ENCODE measurements at regions not wholly inside any gene's neighbourhood (a gene's known extent, or its start where the extent isn't known, plus 50 kb on each side); places are given as distances from the start of the nearest gene placed in this dataset.
A peak's percentile ranks its signal among the peaks of the same experiment; 100 is the strongest.

DNA sequence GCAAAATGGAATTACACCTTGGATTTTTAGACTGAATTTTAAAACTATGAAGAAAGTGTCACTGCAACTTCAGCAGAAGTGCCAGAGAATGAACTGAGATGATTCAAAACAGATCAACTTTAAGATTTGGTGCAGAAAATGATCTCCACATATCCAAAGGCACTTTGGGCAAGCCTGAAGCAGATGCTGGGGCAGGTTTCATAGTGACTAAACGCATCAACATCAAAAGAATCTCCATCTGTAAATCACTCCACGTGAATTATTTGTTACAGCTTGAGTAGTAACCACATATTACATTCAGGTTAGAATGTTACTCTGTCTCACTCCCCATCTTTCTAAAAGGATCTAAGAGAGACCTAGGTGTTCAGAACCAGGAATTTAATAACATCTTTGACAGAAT lies 329.0 kb upstream of the ESRRG start:
- Histone ChIP-seq H3K27ac (ENCODE audit: low read depth in 2 of 2, low read length in 2 of 2) (peak overlapping the region in 1 of 2 donors; percentile 1), H3K27me3 (ENCODE audit: control insufficient read depth, insufficient read depth, low read length) (no peaks in the 10 kb centered on the region), H3K4me3 (ENCODE audit: low read length in 3 of 3) (no peak overlapping the region), H3K9ac (ENCODE audit: low read length in 3 of 3) (no peak overlapping the region), H3K9me3 (ENCODE audit: control insufficient read depth in 2 of 3, insufficient read depth in 1 of 3, low read length in 3 of 3) (no peaks in the 10 kb centered on the region), H3K36me3 (ENCODE audit: control insufficient read depth in 2 of 3, insufficient read depth in 3 of 3, low read length in 3 of 3) (no peaks in the 10 kb centered on the region), H3K4me1 (ENCODE audit: control insufficient read depth in 2 of 3, insufficient read depth in 2 of 3, low read depth in 1 of 3, low read length in 3 of 3) (peaks cover 0 to 9% (median 3%) of the 10 kb centered on the region in 3 donors)
- FAIRE-seq (no peak), DNase-seq (no peak)
- intact Hi-C loops (cut with DNase I), result no loop called here
- TF ChIP-seq, protein P1, sequence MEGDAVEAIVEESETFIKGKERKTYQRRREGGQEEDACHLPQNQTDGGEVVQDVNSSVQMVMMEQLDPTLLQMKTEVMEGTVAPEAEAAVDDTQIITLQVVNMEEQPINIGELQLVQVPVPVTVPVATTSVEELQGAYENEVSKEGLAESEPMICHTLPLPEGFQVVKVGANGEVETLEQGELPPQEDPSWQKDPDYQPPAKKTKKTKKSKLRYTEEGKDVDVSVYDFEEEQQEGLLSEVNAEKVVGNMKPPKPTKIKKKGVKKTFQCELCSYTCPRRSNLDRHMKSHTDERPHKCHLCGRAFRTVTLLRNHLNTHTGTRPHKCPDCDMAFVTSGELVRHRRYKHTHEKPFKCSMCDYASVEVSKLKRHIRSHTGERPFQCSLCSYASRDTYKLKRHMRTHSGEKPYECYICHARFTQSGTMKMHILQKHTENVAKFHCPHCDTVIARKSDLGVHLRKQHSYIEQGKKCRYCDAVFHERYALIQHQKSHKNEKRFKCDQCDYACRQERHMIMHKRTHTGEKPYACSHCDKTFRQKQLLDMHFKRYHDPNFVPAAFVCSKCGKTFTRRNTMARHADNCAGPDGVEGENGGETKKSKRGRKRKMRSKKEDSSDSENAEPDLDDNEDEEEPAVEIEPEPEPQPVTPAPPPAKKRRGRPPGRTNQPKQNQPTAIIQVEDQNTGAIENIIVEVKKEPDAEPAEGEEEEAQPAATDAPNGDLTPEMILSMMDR (IDR thresholded peaks at IDR 0.05; ENCODE audit: borderline replicate concordance, extremely low read depth, insufficient read depth), result no peak

DNA sequence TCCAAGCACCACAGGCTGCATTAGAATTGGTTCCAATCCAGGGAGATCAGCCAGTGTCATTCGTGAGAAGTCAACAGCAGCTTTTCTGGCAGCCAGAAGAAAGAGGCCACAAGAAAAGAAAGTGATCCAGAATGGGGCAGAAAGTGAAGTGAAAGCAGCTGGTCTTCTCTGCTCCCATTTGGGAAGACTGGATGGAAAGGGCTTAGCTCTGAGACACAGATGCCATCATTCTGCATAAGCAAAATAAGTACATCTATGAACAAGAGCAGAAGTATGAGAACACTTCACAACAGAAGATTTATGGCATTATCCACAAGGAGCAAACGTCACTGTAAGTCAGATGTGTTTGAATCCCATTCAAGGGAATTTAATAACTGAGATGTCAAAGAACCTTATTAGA lies 326.5 kb upstream of the ESRRG start:
- no peak for FAIRE-seq
- Histone ChIP-seq H3K4me3 (ENCODE audit: low read length in 3 of 3) (no peak overlapping the region), H3K27ac (ENCODE audit: low read depth in 2 of 2, low read length in 2 of 2) (no peak overlapping the region), H3K9ac (ENCODE audit: low read length in 3 of 3) (no peak overlapping the region), H3K36me3 (ENCODE audit: control insufficient read depth in 2 of 3, insufficient read depth in 3 of 3, low read length in 3 of 3) (no peaks in the 10 kb centered on the region), H3K27me3 (ENCODE audit: control insufficient read depth, insufficient read depth, low read length) (no peaks in the 10 kb centered on the region), H3K9me3 (ENCODE audit: control insufficient read depth in 2 of 3, insufficient read depth in 1 of 3, low read length in 3 of 3) (no peaks in the 10 kb centered on the region), H3K4me1 (ENCODE audit: control insufficient read depth in 2 of 3, insufficient read depth in 2 of 3, low read depth in 1 of 3, low read length in 3 of 3) (peaks cover 0 to 9% (median 3%) of the 10 kb centered on the region in 3 donors)
- DNase-seq, result no peak
- intact Hi-C loops (cut with DNase I), result no loop called here
- TF ChIP-seq, protein P1 (IDR thresholded peaks at IDR 0.05; ENCODE audit: borderline replicate concordance, extremely low read depth, insufficient read depth), result no peak

DNA sequence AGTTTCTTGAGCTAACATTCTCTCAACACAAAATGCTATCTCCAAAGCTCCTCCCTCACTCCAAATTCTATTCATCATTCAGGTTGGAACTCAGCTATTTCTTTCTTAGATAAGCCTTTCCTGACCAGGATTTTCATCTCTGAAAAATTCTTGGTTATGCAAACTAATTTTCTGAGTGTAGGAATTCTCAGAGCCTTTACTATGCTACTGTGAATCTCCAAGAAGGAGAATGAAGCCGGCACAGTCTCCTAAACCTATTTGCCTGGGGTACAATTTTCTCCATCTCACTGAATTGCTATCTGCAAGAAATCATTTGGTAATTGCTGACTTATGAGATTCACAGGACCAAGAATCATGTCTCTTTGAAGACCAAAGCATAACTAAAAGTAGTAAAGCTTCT lies 325.9 kb upstream of the ESRRG start:
- TF ChIP-seq, protein P1 (IDR thresholded peaks at IDR 0.05; ENCODE audit: borderline replicate concordance, extremely low read depth, insufficient read depth), result no peak
- H3K9me3 ChIP-seq (ENCODE audit: control insufficient read depth in 2 of 3, insufficient read depth in 1 of 3, low read length in 3 of 3), result no peaks in the 10 kb centered on the region
- H3K27ac ChIP-seq (ENCODE audit: low read depth in 2 of 2, low read length in 2 of 2), result no peak overlapping the region
- no peak overlapping the region for H3K9ac ChIP-seq (ENCODE audit: low read length in 3 of 3)
- FAIRE-seq, result no peak
- no peaks in the 10 kb centered on the region for H3K27me3 ChIP-seq (ENCODE audit: control insufficient read depth, insufficient read depth, low read length)
- no peaks in the 10 kb centered on the region for H3K36me3 ChIP-seq (ENCODE audit: control insufficient read depth in 2 of 3, insufficient read depth in 3 of 3, low read length in 3 of 3)
- no peak overlapping the region for H3K4me3 ChIP-seq (ENCODE audit: low read length in 3 of 3)
- peaks cover 0 to 9% (median 3%) of the 10 kb centered on the region in 3 donors for H3K4me1 ChIP-seq (ENCODE audit: control insufficient read depth in 2 of 3, insufficient read depth in 2 of 3, low read depth in 1 of 3, low read length in 3 of 3)
- intact Hi-C loops (cut with DNase I), result no loop called here
- DNase-seq, result no peak

DNA sequence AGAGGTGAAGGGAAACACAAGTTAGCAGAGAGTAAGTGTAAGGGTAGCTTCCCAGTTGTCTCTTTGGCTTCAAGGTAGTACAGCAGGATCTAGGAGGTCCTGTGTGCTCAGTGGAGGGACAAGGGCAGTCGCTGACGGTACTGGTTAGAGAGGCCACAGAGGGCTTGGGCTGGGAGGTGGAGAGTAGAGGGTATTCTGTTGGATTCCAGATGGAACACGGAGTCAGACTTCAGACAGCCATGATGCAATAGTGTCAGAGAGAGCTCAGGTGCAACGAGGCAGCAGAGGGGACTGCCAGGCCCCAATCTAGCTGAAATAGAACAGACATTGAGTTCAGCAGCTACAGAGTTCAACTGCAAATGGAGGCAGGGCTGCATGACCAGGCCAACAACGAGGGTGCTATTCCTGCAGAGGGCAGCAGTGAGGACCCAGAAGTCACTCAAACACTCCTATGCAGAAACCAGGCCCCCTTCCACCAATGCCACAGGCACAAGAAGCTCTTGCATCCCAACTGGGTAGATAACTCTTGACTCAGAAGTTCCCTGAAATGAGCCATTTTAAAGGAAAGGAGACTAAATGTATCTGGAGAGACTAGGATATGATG lies 325.0 kb upstream of the ESRRG start:
- intact Hi-C loops (cut with DNase I), result no loop called here
- TF ChIP-seq, protein P1 (IDR thresholded peaks at IDR 0.05; ENCODE audit: borderline replicate concordance, extremely low read depth, insufficient read depth), result no peak
- Histone ChIP-seq H3K36me3 (ENCODE audit: control insufficient read depth in 2 of 3, insufficient read depth in 3 of 3, low read length in 3 of 3) (no peaks in the 10 kb centered on the region), H3K4me3 (ENCODE audit: low read length in 3 of 3) (no peak overlapping the region), H3K9me3 (ENCODE audit: control insufficient read depth in 2 of 3, insufficient read depth in 1 of 3, low read length in 3 of 3) (no peaks in the 10 kb centered on the region), H3K27me3 (ENCODE audit: control insufficient read depth, insufficient read depth, low read length) (no peaks in the 10 kb centered on the region), H3K4me1 (ENCODE audit: control insufficient read depth in 2 of 3, insufficient read depth in 2 of 3, low read depth in 1 of 3, low read length in 3 of 3) (peaks cover 0 to 7% (median 0%) of the 10 kb centered on the region in 3 donors), H3K27ac (ENCODE audit: low read depth in 2 of 2, low read length in 2 of 2) (no peak overlapping the region), H3K9ac (ENCODE audit: low read length in 3 of 3) (no peak overlapping the region)
- FAIRE-seq (no peak), DNase-seq (no peak)

All from kidney (tissue), 13 donors.